ENCODE measurements at regions not wholly inside any gene's neighbourhood (a gene's known extent, or its start where the extent isn't known, plus 50 kb on each side); places are given as distances from the start of the nearest gene placed in this dataset.

GRCh38 chr9:27668280-27668679 is 95.0 kb upstream of the C9orf72 start:
- DNase-seq: no peak
- no peaks in the 10 kb centered on the region for H3K36me3 Mint-ChIP-seq (ENCODE audit: unreplicated experiment)
- no peak overlapping the region for H3K27ac Mint-ChIP-seq (ENCODE audit: unreplicated experiment)
- H3K4me3 Mint-ChIP-seq (ENCODE audit: unreplicated experiment): no peak overlapping the region
- no peaks in the 10 kb centered on the region for H3K4me1 Mint-ChIP-seq (ENCODE audit: low read depth, unreplicated experiment)
- H3K27me3 Mint-ChIP-seq (ENCODE audit: unreplicated experiment): no peaks in the 10 kb centered on the region
- H3K9me3 Mint-ChIP-seq (ENCODE audit: unreplicated experiment): peaks cover 1% of the 10 kb centered on the region
- no peak for TF ChIP-seq CTCF (IDR thresholded peaks at IDR 0.05; ENCODE audit: partially characterized antibody, unreplicated experiment)

- no peaks in the 10 kb centered on the region for H3K36me3 Mint-ChIP-seq (ENCODE audit: unreplicated experiment)
These were observed 98.4 kb upstream of the C9orf72 start for GRCh38 chr9:27671636-27672035.

GRCh38 chr9:27672718-27673117 is 99.4 kb upstream of the C9orf72 start:
- Mint-ChIP-seq H3K27ac (ENCODE audit: unreplicated experiment) (no peak overlapping the region), H3K36me3 (ENCODE audit: unreplicated experiment) (no peaks in the 10 kb centered on the region), H3K4me1 (ENCODE audit: low read depth, unreplicated experiment) (peaks cover 4% of the 10 kb centered on the region), H3K4me3 (ENCODE audit: unreplicated experiment) (no peak overlapping the region), H3K27me3 (ENCODE audit: unreplicated experiment) (no peaks in the 10 kb centered on the region), H3K9me3 (ENCODE audit: unreplicated experiment) (no peaks in the 10 kb centered on the region)
- TF ChIP-seq CTCF (IDR thresholded peaks at IDR 0.05; ENCODE audit: partially characterized antibody, unreplicated experiment): no peak
- DNase-seq: no peak

More at GRCh38 chr9:27671636-27672035, 98.4 kb upstream of the C9orf72 start:
- Mint-ChIP-seq H3K9me3 (ENCODE audit: unreplicated experiment) (no peaks in the 10 kb centered on the region), H3K27me3 (ENCODE audit: unreplicated experiment) (no peaks in the 10 kb centered on the region), H3K4me1 (ENCODE audit: low read depth, unreplicated experiment) (peaks cover 4% of the 10 kb centered on the region), H3K27ac (ENCODE audit: unreplicated experiment) (no peak overlapping the region), H3K4me3 (ENCODE audit: unreplicated experiment) (no peak overlapping the region)
- no peak for TF ChIP-seq CTCF (IDR thresholded peaks at IDR 0.05; ENCODE audit: partially characterized antibody, unreplicated experiment)
- no peak for DNase-seq

- H3K4me3 Mint-ChIP-seq (ENCODE audit: unreplicated experiment): no peak overlapping the region
- H3K27me3 Mint-ChIP-seq (ENCODE audit: unreplicated experiment): no peaks in the 10 kb centered on the region
- TF ChIP-seq CTCF (IDR thresholded peaks at IDR 0.05; ENCODE audit: partially characterized antibody, unreplicated experiment): no peak
- DNase-seq: no peak
- H3K9me3 Mint-ChIP-seq (ENCODE audit: unreplicated experiment): no peaks in the 10 kb centered on the region
- H3K36me3 Mint-ChIP-seq (ENCODE audit: unreplicated experiment): no peaks in the 10 kb centered on the region
- peaks cover 4% of the 10 kb centered on the region for H3K4me1 Mint-ChIP-seq (ENCODE audit: low read depth, unreplicated experiment)
- no peak overlapping the region for H3K27ac Mint-ChIP-seq (ENCODE audit: unreplicated experiment)
These were observed 100.4 kb upstream of the C9orf72 start for GRCh38 chr9:27673641-27674040.

- H3K36me3 Mint-ChIP-seq (ENCODE audit: unreplicated experiment): no peaks in the 10 kb centered on the region
- no peaks in the 10 kb centered on the region for H3K9me3 Mint-ChIP-seq (ENCODE audit: unreplicated experiment)
- no peak for TF ChIP-seq CTCF (IDR thresholded peaks at IDR 0.05; ENCODE audit: partially characterized antibody, unreplicated experiment)
- H3K27me3 Mint-ChIP-seq (ENCODE audit: unreplicated experiment): no peaks in the 10 kb centered on the region
- no peak for DNase-seq
- H3K27ac Mint-ChIP-seq (ENCODE audit: unreplicated experiment): no peak overlapping the region
- peaks cover 4% of the 10 kb centered on the region for H3K4me1 Mint-ChIP-seq (ENCODE audit: low read depth, unreplicated experiment)
- H3K4me3 Mint-ChIP-seq (ENCODE audit: unreplicated experiment): no peak overlapping the region
These were observed 102.1 kb upstream of the C9orf72 start for GRCh38 chr9:27675354-27675753.
